DND-41 (cell line): ENCODE measurements at regions not wholly inside any gene's neighbourhood (a gene's known extent, or its start where the extent isn't known, plus 50 kb on each side); places are given as distances from the start of the nearest gene placed in this dataset.

ENCODE experiments used
- ATAC-seq: fragments of 200-7000 bp; cut with Tn5 transposase; 3 replicates; pipeline ENCODE4 v1.9.1; 2021; ENCODE audit warnings: low read depth; ENCODE audit not compliant: insufficient read depth
- DNase-seq: peaks from one replicate; pipeline ENCODE4 v3.0.0-alpha.2; 2020
- H2AFZ ChIP-seq: 2 replicates; pipeline ENCODE4 v1.6.0; 2012; ENCODE audit warnings: low read depth, low read length
- H3K27ac ChIP-seq: 2 replicates; pipeline ENCODE4 v1.5.1; 2012; ENCODE audit warnings: low read length, inconsistent platforms
- H3K27me3 ChIP-seq: fragments of 200-600 bp; sonication (generic); 2 replicates; pipeline ENCODE4 v1.6.0; 2012; ENCODE audit warnings: low read length, mild to moderate bottlenecking, inconsistent platforms; ENCODE audit not compliant: insufficient read depth, poor library complexity
- H3K36me3 ChIP-seq: 2 replicates; pipeline ENCODE4 v1.5.1; 2012; ENCODE audit warnings: low read length, inconsistent platforms; ENCODE audit not compliant: insufficient read depth
- H3K4me1 ChIP-seq: 2 replicates; pipeline ENCODE4 v1.5.1; 2012; ENCODE audit warnings: mild to moderate bottlenecking, low read length; ENCODE audit not compliant: insufficient read depth
- H3K4me2 ChIP-seq: 2 replicates; pipeline ENCODE4 v1.6.0; 2012; ENCODE audit warnings: mild to moderate bottlenecking, moderate library complexity, low read length, inconsistent platforms; ENCODE audit not compliant: insufficient read depth
- H3K4me3 ChIP-seq, 2 experiments: fragments of 200-600 bp in 1 of 2; shearing (Covaris generic) in 1 of 2; 2 replicates each; pipeline ENCODE4 v1.5.1; 2012 to 2016; ENCODE audit warnings: inconsistent platforms in 2 of 2, low read length in 2 of 2, mild to moderate bottlenecking in 2 of 2, low read depth in 1 of 2, moderate library complexity in 1 of 2
- H3K79me2 ChIP-seq: 2 replicates; pipeline ENCODE4 v1.6.0; 2012; ENCODE audit warnings: low read length, inconsistent platforms; ENCODE audit not compliant: insufficient read depth
- H3K9ac ChIP-seq: 2 replicates; pipeline ENCODE4 v1.6.0; 2012; ENCODE audit warnings: low read depth, mild to moderate bottlenecking, inconsistent platforms, low read length, moderate library complexity
- H3K9me3 ChIP-seq: 2 replicates; pipeline ENCODE4 v1.5.1; 2012; ENCODE audit warnings: low read length, moderate library complexity, mild to moderate bottlenecking, inconsistent platforms; ENCODE audit not compliant: insufficient read depth, severe bottlenecking
- H4K20me1 ChIP-seq: 2 replicates; pipeline ENCODE4 v1.6.0; 2012; ENCODE audit warnings: low read length; ENCODE audit not compliant: insufficient read depth
- EZH2 ChIP-seq: IDR thresholded peaks from 3 replicates; pipeline ENCODE4 v1.6.1; 2012; ENCODE audit warnings: borderline replicate concordance, low read depth, mild to moderate bottlenecking, moderate library complexity, low read length, inconsistent platforms; ENCODE audit not compliant: severe bottlenecking
- TF ChIP-seq, protein P1 (sequence below): IDR thresholded peaks from 2 replicates; pipeline ENCODE4 v1.5.1; 2012; ENCODE audit warnings: borderline replicate concordance, low read length, moderate library complexity, mild to moderate bottlenecking; ENCODE audit not compliant: poor library complexity, severe bottlenecking; ENCODE audit errors: extremely low read depth

DNA sequence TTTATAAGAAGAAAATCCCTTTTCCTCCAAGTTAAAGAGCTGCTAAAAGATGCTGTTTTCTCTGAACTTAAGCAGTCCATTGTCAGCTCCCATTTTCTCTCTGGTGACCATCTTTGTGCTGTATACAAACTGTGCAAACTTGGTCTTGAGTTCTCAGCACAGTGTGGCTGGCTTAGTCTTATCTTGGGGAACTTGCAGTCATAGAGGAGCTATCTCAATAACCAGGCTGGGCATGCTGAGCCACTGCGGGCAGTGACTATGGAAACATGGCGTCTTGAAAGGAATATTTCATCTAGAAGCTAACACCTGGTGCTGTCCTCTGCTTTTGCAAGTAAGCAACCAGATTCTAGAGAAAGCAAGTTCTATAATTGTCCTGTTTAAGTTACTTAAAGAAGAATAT is 1334.4 kb upstream of the CELF4 start:
- TF ChIP-seq, protein P1, sequence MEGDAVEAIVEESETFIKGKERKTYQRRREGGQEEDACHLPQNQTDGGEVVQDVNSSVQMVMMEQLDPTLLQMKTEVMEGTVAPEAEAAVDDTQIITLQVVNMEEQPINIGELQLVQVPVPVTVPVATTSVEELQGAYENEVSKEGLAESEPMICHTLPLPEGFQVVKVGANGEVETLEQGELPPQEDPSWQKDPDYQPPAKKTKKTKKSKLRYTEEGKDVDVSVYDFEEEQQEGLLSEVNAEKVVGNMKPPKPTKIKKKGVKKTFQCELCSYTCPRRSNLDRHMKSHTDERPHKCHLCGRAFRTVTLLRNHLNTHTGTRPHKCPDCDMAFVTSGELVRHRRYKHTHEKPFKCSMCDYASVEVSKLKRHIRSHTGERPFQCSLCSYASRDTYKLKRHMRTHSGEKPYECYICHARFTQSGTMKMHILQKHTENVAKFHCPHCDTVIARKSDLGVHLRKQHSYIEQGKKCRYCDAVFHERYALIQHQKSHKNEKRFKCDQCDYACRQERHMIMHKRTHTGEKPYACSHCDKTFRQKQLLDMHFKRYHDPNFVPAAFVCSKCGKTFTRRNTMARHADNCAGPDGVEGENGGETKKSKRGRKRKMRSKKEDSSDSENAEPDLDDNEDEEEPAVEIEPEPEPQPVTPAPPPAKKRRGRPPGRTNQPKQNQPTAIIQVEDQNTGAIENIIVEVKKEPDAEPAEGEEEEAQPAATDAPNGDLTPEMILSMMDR: no peak
- no peak for TF ChIP-seq EZH2
- no peaks in the 10 kb centered on the region for H3K79me2 ChIP-seq

DNA sequence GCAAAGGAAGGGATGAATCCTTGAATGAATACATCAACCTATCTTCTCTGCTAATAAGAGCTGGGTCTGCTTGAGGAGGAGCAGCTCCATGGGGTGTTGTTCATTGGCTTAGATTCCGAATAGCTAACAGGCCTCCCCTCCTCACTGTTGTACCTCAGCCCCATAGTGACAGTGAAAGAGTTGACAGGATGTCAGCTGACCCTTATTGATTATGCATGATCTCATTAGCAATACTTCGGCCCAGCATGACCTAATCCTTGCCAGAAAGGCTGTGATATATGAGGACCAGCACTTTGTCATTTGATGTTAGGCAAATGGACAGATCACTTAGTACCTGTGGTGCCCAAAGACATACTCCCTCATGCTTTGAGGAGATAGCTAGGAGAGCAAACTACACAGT is 1333.7 kb upstream of the CELF4 start:
- TF ChIP-seq, protein P1: no peak
- no peak for TF ChIP-seq EZH2
- H3K4me2 ChIP-seq: no peak overlapping the region
- H3K4me1 ChIP-seq: no peaks in the 10 kb centered on the region
- H3K27me3 ChIP-seq: no peaks in the 10 kb centered on the region
- no peaks in the 10 kb centered on the region for H3K79me2 ChIP-seq
- DNase-seq: no peak
- H3K4me3 ChIP-seq: no peak overlapping the region
- no peaks in the 10 kb centered on the region for H4K20me1 ChIP-seq
- no peak overlapping the region for H3K27ac ChIP-seq
- H3K9ac ChIP-seq: no peak overlapping the region
- no peaks in the 10 kb centered on the region for H3K9me3 ChIP-seq
- no peak overlapping the region for H2AFZ ChIP-seq
- ATAC-seq: no peak
- no peaks in the 10 kb centered on the region for H3K36me3 ChIP-seq

More for the DNA sequence above, 1334.4 kb upstream of the CELF4 start:
- H3K27me3 ChIP-seq: no peaks in the 10 kb centered on the region
- no peaks in the 10 kb centered on the region for H4K20me1 ChIP-seq
- ATAC-seq (no peak), DNase-seq (no peak)
- no peak overlapping the region for H3K27ac ChIP-seq
- H3K4me2 ChIP-seq: no peak overlapping the region
- no peak overlapping the region for H3K9ac ChIP-seq
- no peaks in the 10 kb centered on the region for H3K4me1 ChIP-seq
- no peaks in the 10 kb centered on the region for H3K9me3 ChIP-seq
- H3K36me3 ChIP-seq: no peaks in the 10 kb centered on the region
- H3K4me3 ChIP-seq: no peak overlapping the region
- no peak overlapping the region for H2AFZ ChIP-seq

- H3K4me1 ChIP-seq: no peaks in the 10 kb centered on the region
- no peak overlapping the region for H3K27ac ChIP-seq
- no peaks in the 10 kb centered on the region for H3K27me3 ChIP-seq
- DNase-seq (no peak), ATAC-seq (no peak)
- H3K36me3 ChIP-seq: no peaks in the 10 kb centered on the region
- H3K4me3 ChIP-seq: no peak overlapping the region
- H3K79me2 ChIP-seq: no peaks in the 10 kb centered on the region
- TF ChIP-seq, protein P1: no peak
- no peak for TF ChIP-seq EZH2
- no peak overlapping the region for H3K9ac ChIP-seq
- H4K20me1 ChIP-seq: no peaks in the 10 kb centered on the region
- H3K4me2 ChIP-seq: no peak overlapping the region
- H3K9me3 ChIP-seq: no peaks in the 10 kb centered on the region
- H2AFZ ChIP-seq: no peak overlapping the region
These were observed 1332.6 kb upstream of the CELF4 start for GRCh38 chr18:38898167-38898566.

DNA sequence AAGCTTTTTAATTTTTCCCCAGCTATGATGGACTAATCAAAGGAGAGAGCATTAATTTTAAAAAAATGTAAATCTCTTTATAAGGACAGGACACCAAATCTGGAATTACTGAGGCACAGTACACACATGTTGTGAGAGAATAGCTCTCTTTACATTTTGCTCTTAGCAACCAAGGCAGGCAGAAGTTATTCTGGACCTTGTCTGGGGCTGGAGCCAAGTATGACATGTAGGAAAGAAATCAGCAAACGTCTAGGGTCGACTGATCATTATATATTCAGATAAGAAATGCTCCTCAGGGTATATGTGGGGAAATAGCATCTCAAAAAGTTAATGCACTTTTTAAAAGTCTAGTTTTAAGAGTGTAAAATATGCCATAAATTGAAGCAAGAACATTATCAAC is 1330.0 kb upstream of the CELF4 start:
- H4K20me1 ChIP-seq: no peaks in the 10 kb centered on the region
- no peaks in the 10 kb centered on the region for H3K79me2 ChIP-seq
- no peak for DNase-seq
- H3K9me3 ChIP-seq: no peaks in the 10 kb centered on the region
- no peak for ATAC-seq
- TF ChIP-seq, protein P1: no peak
- TF ChIP-seq EZH2: no peak
- no peaks in the 10 kb centered on the region for H3K27me3 ChIP-seq
- H3K9ac ChIP-seq: no peak overlapping the region
- H3K4me1 ChIP-seq: no peaks in the 10 kb centered on the region
- H3K27ac ChIP-seq: no peak overlapping the region
- H3K4me3 ChIP-seq: no peak overlapping the region
- no peaks in the 10 kb centered on the region for H3K36me3 ChIP-seq
- H3K4me2 ChIP-seq: no peak overlapping the region
- no peak overlapping the region for H2AFZ ChIP-seq
